SH-SY5Y (cell line): ENCODE measurements at regions not wholly inside any gene's neighbourhood (a gene's known extent, or its start where the extent isn't known, plus 50 kb on each side); places are given as distances from the start of the nearest gene placed in this dataset.

ENCODE experiments used
- GATA2 ChIP-seq: IDR thresholded peaks from 2 replicates; pipeline ENCODE4 v1.6.1; 2011; ENCODE audit warnings: mild to moderate bottlenecking, low read depth, low read length
- GATA3 ChIP-seq: IDR thresholded peaks from 2 replicates; pipeline ENCODE4 v1.6.1; 2011; ENCODE audit warnings: low read depth, mild to moderate bottlenecking, low read length, moderate library complexity

DNA sequence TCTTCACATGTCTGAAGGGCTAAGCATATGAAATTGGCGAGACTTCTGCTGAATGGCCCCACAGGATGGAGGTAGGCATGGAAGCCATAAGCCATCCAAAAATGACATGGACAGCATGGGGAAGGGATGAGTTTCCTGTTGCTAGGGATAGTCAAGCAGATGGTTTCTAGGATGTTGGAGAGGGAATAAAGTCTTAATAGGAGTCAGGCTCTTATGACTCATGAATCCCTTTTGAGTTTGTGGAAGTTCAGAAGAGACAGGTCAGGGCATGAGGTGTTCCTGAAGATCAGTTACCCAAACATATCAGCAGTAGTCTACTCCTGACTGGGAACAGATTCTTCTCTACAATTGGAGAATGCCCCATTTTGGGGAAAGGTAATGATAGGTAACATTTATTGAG is 243.9 kb downstream of the REEP3 start:
- no peak for TF ChIP-seq GATA3
- no peak for TF ChIP-seq GATA2
